ENCODE measurements at regions not wholly inside any gene's neighbourhood (a gene's known extent, or its start where the extent isn't known, plus 50 kb on each side); places are given as distances from the start of the nearest gene placed in this dataset.

GRCh38 chr9:96020792-96021550, 145.5 kb downstream of the ERCC6L2 start (continued):
- TF ChIP-seq KDM4A (IDR thresholded peaks at IDR 0.05; ENCODE audit: low read depth, low read length, severe bottlenecking) (peak; percentile 75), BCL11A (IDR thresholded peaks at IDR 0.05; ENCODE audit: low read depth in 2 of 2, low read length in 2 of 2) (no peak), HDAC6 (IDR thresholded peaks at IDR 0.05; ENCODE audit: low read depth, low read length) (no peak), JUN (IDR thresholded peaks at IDR 0.05; ENCODE audit: low read depth, low read length) (no peak), EZH2 (IDR thresholded peaks at IDR 0.05; ENCODE audit: low read depth, low read length, severe bottlenecking) (peak; percentile 90), CEBPB (IDR thresholded peaks at IDR 0.05; ENCODE audit: low read depth, low read length) (no peak), YY1 (IDR thresholded peaks at IDR 0.05; ENCODE audit: low read depth, low read length) (no peak), ZNF274 (IDR thresholded peaks at IDR 0.05; ENCODE audit: borderline replicate concordance, extremely low read depth, low read length) (no peak), SRF (IDR thresholded peaks at IDR 0.05; ENCODE audit: low read depth, low read length) (no peak), HDAC2 (IDR thresholded peaks at IDR 0.05; ENCODE audit: borderline replicate concordance in 1 of 2, low read depth in 2 of 2, low read length in 2 of 2) (no peak), RBBP5 (IDR thresholded peaks at IDR 0.05; ENCODE audit: borderline replicate concordance, low read depth, low read length) (peak; percentile 43; the same call in 1 of the 2 replicates), CTCF (IDR thresholded peaks at IDR 0.05; ENCODE audit: control extremely low read depth in 1 of 3, insufficient read depth in 1 of 3, low read depth in 1 of 3, low read length in 3 of 3) (no peak), SP4 (IDR thresholded peaks at IDR 0.05; ENCODE audit: low read length) (no peak)
- TF ChIP-seq, protein P1, sequence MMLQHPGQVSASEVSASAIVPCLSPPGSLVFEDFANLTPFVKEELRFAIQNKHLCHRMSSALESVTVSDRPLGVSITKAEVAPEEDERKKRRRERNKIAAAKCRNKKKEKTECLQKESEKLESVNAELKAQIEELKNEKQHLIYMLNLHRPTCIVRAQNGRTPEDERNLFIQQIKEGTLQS (IDR thresholded peaks at IDR 0.05; ENCODE audit: insufficient read depth, low read depth, low read length), result no peak
